K562 (cell line): ENCODE measurements at regions not wholly inside any gene's neighbourhood (a gene's known extent, or its start where the extent isn't known, plus 50 kb on each side); places are given as distances from the start of the nearest gene placed in this dataset.

ENCODE experiments used
- ATAC-seq: fragments of 200-7000 bp; cut with Tn5 transposase; 3 replicates; pipeline ENCODE4 v1.9.1; 2020; ENCODE audit warnings: moderate library complexity
- BruUV-seq: library from RNA; stranded (reverse); fragments of 400-500 nt; replicated peaks from 2 replicates; lab custom pipeline; 2021; lab: Mats Ljungman, UMichigan
- CTCF ChIA-PET: fragments of 300-600 bp; formaldehyde crosslinking; extraction: SDS; loops from one replicate; lab custom pipeline; 2021; ENCODE audit warnings: low intra/inter-chr PET ratio; lab: Yijun Ruan, JAX
- POLR2A ChIA-PET: fragments of 300-600, 350-650 bp; sonication (Branson Sonifier 250); formaldehyde crosslinking; extraction: SDS; loops from one replicate; lab custom pipeline; 2021; ENCODE audit warnings: antibody characterized with exemption, inconsistent platforms; lab: Yijun Ruan, JAX
- DNase-seq, 4 experiments: peaks; one replicate each; pipeline versions ENCODE4 v3.0.0 to v3.0.0-alpha.2; 2011 to 2018; ENCODE audit warnings: low spot score in 3 of 4, mixed read lengths in 3 of 4; ENCODE audit errors: extremely low read depth in 1 of 4
- FAIRE-seq: peaks from 2 replicates; lab custom pipeline; 2011; peaks lifted over from hg19 to GRCh38; lab: Jason Lieb, UNC
- H2AFZ ChIP-seq: 2 replicates; pipeline ENCODE4 v1.6.0; 2011; ENCODE audit warnings: low read depth, low read length, control low read depth, inconsistent platforms
- H3K27ac ChIP-seq: fragments of 200-600 bp; 3 replicates; pipeline ENCODE4 v1.8.0; 2011; ENCODE audit warnings: low read depth, mild to moderate bottlenecking, control low read depth, inconsistent platforms, low read length, moderate library complexity, mixed read lengths; ENCODE audit errors: extremely low read depth
- H3K27me3 ChIP-seq, 2 experiments: fragments of 300-600 bp in 1 of 2; 2 replicates in 1 of 2; 3 replicates in 1 of 2; pipeline versions ENCODE4 v1.6.0 to v1.8.0; 2011; ENCODE audit warnings: inconsistent platforms in 2 of 2, low read length in 2 of 2, mild to moderate bottlenecking in 1 of 2, mixed read lengths in 1 of 2, moderate library complexity in 1 of 2; ENCODE audit not compliant: control insufficient read depth in 2 of 2, insufficient read depth in 2 of 2
- H3K36me3 ChIP-seq: fragments of 300-600 bp; 3 replicates; pipeline ENCODE4 v1.8.0; 2011; ENCODE audit warnings: mild to moderate bottlenecking, low read length, inconsistent platforms; ENCODE audit not compliant: control insufficient read depth, insufficient read depth
- H3K4me1 ChIP-seq, 2 experiments: fragments of 200-600 bp in 1 of 2; replicated peaks in 1 of 2; 2 replicates in 1 of 2; 3 replicates in 1 of 2; pipeline versions ENCODE4 v1.5.1 to v1.8.0; 2011; ENCODE audit warnings: inconsistent platforms in 2 of 2, low read length in 2 of 2, mild to moderate bottlenecking in 1 of 2, mixed read lengths in 1 of 2, moderate library complexity in 1 of 2; ENCODE audit not compliant: control insufficient read depth in 2 of 2, insufficient read depth in 2 of 2
- H3K4me2 ChIP-seq: 2 replicates; pipeline ENCODE4 v1.6.1; 2011; ENCODE audit warnings: low read length, control low read depth, inconsistent platforms, mixed read lengths; ENCODE audit not compliant: insufficient read depth
- H3K4me3 ChIP-seq: fragments of 200-600 bp; sonication (generic), shearing (Covaris generic); 2 replicates; pipeline ENCODE4 v1.5.1; 2016; ENCODE audit warnings: control low read depth, inconsistent platforms
- H3K79me2 ChIP-seq: fragments of 200-600 bp; 3 replicates; pipeline ENCODE4 v1.8.0; 2011; ENCODE audit warnings: low read length, inconsistent platforms; ENCODE audit not compliant: control insufficient read depth, insufficient read depth
- H3K9ac ChIP-seq, 2 experiments: 2 replicates each; pipeline versions ENCODE4 v1.6.0 to v1.6.1; 2011; ENCODE audit warnings: low read depth in 2 of 2, low read length in 2 of 2, control low read depth in 1 of 2, inconsistent platforms in 1 of 2, mild to moderate bottlenecking in 1 of 2, mixed read lengths in 1 of 2; ENCODE audit not compliant: insufficient read depth in 1 of 2
- H3K9me1 ChIP-seq: one replicate; pipeline ENCODE4 v1.6.0; 2011; ENCODE audit warnings: inconsistent platforms, mild to moderate bottlenecking, low read length, moderate library complexity; ENCODE audit not compliant: control insufficient read depth, insufficient read depth
- H3K9me3 ChIP-seq: replicated peaks from 2 replicates; pipeline ENCODE4 v1.5.1; 2011; ENCODE audit warnings: low read depth, low read length, inconsistent platforms; ENCODE audit not compliant: control insufficient read depth, insufficient read depth
- H4K20me1 ChIP-seq: replicated peaks from 2 replicates; pipeline ENCODE4 v1.6.1; 2011; ENCODE audit warnings: low read length, inconsistent platforms, mixed read lengths; ENCODE audit not compliant: control insufficient read depth, insufficient read depth
- CBX8 ChIP-seq: fragments of 200-600 bp; sonication (generic); IDR thresholded peaks from 2 replicates; pipeline ENCODE4 v1.6.1; 2012; ENCODE audit warnings: borderline replicate concordance, mixed run types, low read depth, mild to moderate bottlenecking, moderate library complexity, mixed read lengths, low read length, control low read depth, inconsistent platforms; ENCODE audit not compliant: poor library complexity, severe bottlenecking; ENCODE audit errors: extremely low read depth
- GABPB2 ChIP-seq: fragments of 250-450 bp; sonication (Bioruptor Pico); conservative IDR thresholded peaks from 2 replicates; pipeline ENCODE4 v1.5.1; 2021; ENCODE audit warnings: mild to moderate bottlenecking
- MEF2D ChIP-seq: conservative IDR thresholded peaks from 2 replicates; pipeline ENCODE4 v1.6.1; 2016; ENCODE audit warnings: low read depth, missing genetic modification characterization, missing compliant biosample characterization
- NCOR1 ChIP-seq: fragments of 450-650 bp; IDR thresholded peaks from 2 replicates; pipeline ENCODE4 v1.6.1; 2016; ENCODE audit warnings: mild to moderate bottlenecking, moderate library complexity
- NFXL1 ChIP-seq: fragments of 450-650 bp; formaldehyde crosslinking; IDR thresholded peaks from 2 replicates; pipeline ENCODE4 v1.4.0; 2021; ENCODE audit warnings: mild to moderate bottlenecking
- POU5F1 ChIP-seq: fragments of 150-350 bp; IDR thresholded peaks from 2 replicates; pipeline ENCODE4 v1.6.1; 2014; ENCODE audit warnings: borderline replicate concordance, low read length, low read depth, mild to moderate bottlenecking; ENCODE audit not compliant: partially characterized antibody
- SMARCE1 ChIP-seq: fragments of 450-650 bp; IDR thresholded peaks from 2 replicates; pipeline ENCODE4 v1.7.1; 2016; ENCODE audit warnings: mild to moderate bottlenecking
- TAL1 ChIP-seq: fragments of 450-650 bp; IDR thresholded peaks from 2 replicates; pipeline ENCODE4 v1.6.1; 2016; ENCODE audit warnings: mild to moderate bottlenecking
- ZNF263 ChIP-seq: sonication (generic); formaldehyde crosslinking; IDR thresholded peaks from 2 replicates; pipeline ENCODE4 v1.8.0; 2022; ENCODE audit warnings: mild to moderate bottlenecking, missing genetic modification reagents, borderline replicate concordance
- ZNF449 ChIP-seq: fragments of 250-450 bp; sonication (Bioruptor Pico); IDR thresholded peaks from 2 replicates; pipeline ENCODE4 v1.8.0; 2022; ENCODE audit warnings: moderate library complexity, mild to moderate bottlenecking, inconsistent platforms
- WGBS: fragments of 100-300 bp; shearing (Covaris generic); methylation state at CpG from one replicate; pipeline ENCODE4 v1.1.6; 2016; ENCODE audit warnings: low coverage, mixed read lengths; ENCODE audit not compliant: insufficient coverage; ENCODE audit errors: missing lambda C conversion rate; 5-methylcytosine and 5-hydroxymethylcytosine counted together
- in situ Hi-C: fragments of 300-500 bp; cut with MboI; formaldehyde crosslinking; loops from 4 replicates; pipeline ENCODE4 v1.15.0; 2018; ENCODE audit warnings: inconsistent platforms, mixed read lengths
- intact Hi-C: fragments of 100-400 bp; cut with micrococcal nuclease; formaldehyde crosslinking; loops from 2 replicates; pipeline ENCODE4 v1.14.2; 2022
- TF ChIP-seq, protein P1 (sequence below): fragments of 250-450 bp; sonication (Bioruptor Pico); IDR thresholded peaks from 2 replicates; pipeline ENCODE4 v1.5.0; 2020; ENCODE audit warnings: mild to moderate bottlenecking

DNA sequence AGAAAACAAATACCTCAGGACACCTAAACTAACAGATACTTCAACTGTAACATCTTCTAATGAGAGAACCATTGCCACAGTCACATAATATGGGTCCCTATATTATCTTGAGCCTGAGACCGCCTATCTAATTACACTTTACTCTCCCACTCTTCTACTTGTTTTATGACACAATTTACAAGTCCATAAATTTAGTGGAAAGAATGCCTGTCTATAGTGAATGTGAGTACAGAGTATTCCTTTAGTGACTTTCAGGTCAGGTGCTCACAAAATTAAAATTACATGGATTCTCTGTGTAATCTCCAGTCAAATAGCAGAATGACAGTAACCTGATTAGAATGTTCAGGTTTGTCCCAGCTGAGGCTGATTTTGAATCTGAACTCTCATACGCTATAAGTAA is 624.1 kb downstream of the PKHD1 start (continued):
- TF ChIP-seq CBX8 = no peak
- no peak for TF ChIP-seq ZNF449 (CRISPR knock-in tag)
- no peak for TF ChIP-seq NCOR1
- TF ChIP-seq, all 486 proteins: peak for 0

GRCh38 chr6:51464956-51465355 is 622.5 kb downstream of the PKHD1 start:
- no peaks in the 10 kb centered on the region for H3K27me3 ChIP-seq
- no peaks in the 10 kb centered on the region for H3K79me2 ChIP-seq
- ChIA-PET POLR2A (no interaction called here), CTCF (interaction anchor here (0.7 kb wide), 1 partner anchor 606 kb away, joined by 4 read pairs; no protein-coding TSS in a partner anchor)
- no peaks in the 10 kb centered on the region for H3K9me3 ChIP-seq
- no peak overlapping the region for H3K9ac ChIP-seq
- intact Hi-C loops (no loop called here), in situ Hi-C loops (no loop called here)
- no peaks in the 10 kb centered on the region for H4K20me1 ChIP-seq
- H3K27ac ChIP-seq = no peak overlapping the region
- FAIRE-seq (no peak), ATAC-seq (no peak), DNase-seq (no peak)
- no peak overlapping the region for H2AFZ ChIP-seq
- BruUV-seq = no TSS peak
- WGBS = 0% methylated on average over 1 of the region's 1 CpG
- no peaks in the 10 kb centered on the region for H3K4me1 ChIP-seq
- no peaks in the 10 kb centered on the region for H3K36me3 ChIP-seq
- TF ChIP-seq ZNF263 (CRISPR knock-in tag) (no peak), MEF2D (tag) (no peak), SMARCE1 (no peak), NFXL1 (no peak), POU5F1 (no peak), GABPB2 (no peak), TAL1 (no peak)
- TF ChIP-seq, protein P1, sequence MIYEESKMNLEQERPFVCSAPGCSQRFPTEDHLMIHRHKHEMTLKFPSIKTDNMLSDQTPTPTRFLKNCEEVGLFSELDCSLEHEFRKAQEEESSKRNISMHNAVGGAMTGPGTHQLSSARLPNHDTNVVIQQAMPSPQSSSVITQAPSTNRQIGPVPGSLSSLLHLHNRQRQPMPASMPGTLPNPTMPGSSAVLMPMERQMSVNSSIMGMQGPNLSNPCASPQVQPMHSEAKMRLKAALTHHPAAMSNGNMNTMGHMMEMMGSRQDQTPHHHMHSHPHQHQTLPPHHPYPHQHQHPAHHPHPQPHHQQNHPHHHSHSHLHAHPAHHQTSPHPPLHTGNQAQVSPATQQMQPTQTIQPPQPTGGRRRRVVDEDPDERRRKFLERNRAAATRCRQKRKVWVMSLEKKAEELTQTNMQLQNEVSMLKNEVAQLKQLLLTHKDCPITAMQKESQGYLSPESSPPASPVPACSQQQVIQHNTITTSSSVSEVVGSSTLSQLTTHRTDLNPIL (CRISPR knock-in tag) = no peak
- H3K9me1 ChIP-seq = no peaks in the 10 kb centered on the region
- no peak overlapping the region for H3K4me2 ChIP-seq
- no peak overlapping the region for H3K4me3 ChIP-seq
